Mesendoderm (in vitro differentiated cells): ENCODE measurements at regions not wholly inside any gene's neighbourhood (a gene's known extent, or its start where the extent isn't known, plus 50 kb on each side); places are given as distances from the start of the nearest gene placed in this dataset.

Experiments
- DNase-seq: peaks from one replicate; pipeline ENCODE4 v3.0.0; 2013
- H2AK5ac ChIP-seq: 2 replicates; pipeline ENCODE4 v1.6.1; 2013; ENCODE audit warnings: low read length, inconsistent platforms
- H2BK120ac ChIP-seq: 2 replicates; pipeline ENCODE4 v1.6.1; 2013; ENCODE audit warnings: low read depth, mild to moderate bottlenecking, low read length, moderate library complexity, mixed read lengths
- H2BK15ac ChIP-seq: replicated peaks from 2 replicates; pipeline ENCODE4 v1.6.1; 2013; ENCODE audit warnings: low read depth, mild to moderate bottlenecking, moderate library complexity
- H2BK5ac ChIP-seq: 2 replicates; pipeline ENCODE4 v1.6.1; 2013; ENCODE audit warnings: low read length, inconsistent platforms
- H3K18ac ChIP-seq: 2 replicates; pipeline ENCODE4 v1.6.1; 2013; ENCODE audit warnings: mild to moderate bottlenecking, low read length, mixed read lengths
- H3K23ac ChIP-seq: one replicate; pipeline ENCODE4 v1.6.1; 2013; ENCODE audit warnings: low read length
- H3K27ac ChIP-seq: 2 replicates; pipeline ENCODE4 v1.5.1; 2013; ENCODE audit warnings: low read depth, mild to moderate bottlenecking, inconsistent platforms, low read length, moderate library complexity
- H3K27me3 ChIP-seq: 2 replicates; pipeline ENCODE4 v1.6.1; 2013; ENCODE audit warnings: low read length, control low read depth, mild to moderate bottlenecking, inconsistent platforms; ENCODE audit not compliant: insufficient read depth, poor library complexity
- H3K36me3 ChIP-seq: 2 replicates; pipeline ENCODE4 v1.6.1; 2013; ENCODE audit warnings: low read length, inconsistent platforms; ENCODE audit not compliant: control insufficient read depth, insufficient read depth
- H3K4ac ChIP-seq: one replicate; pipeline ENCODE4 v1.6.1; 2013; ENCODE audit warnings: low read depth, mild to moderate bottlenecking, low read length, moderate library complexity
- H3K4me1 ChIP-seq: 2 replicates; pipeline ENCODE4 v1.6.1; 2013; ENCODE audit warnings: low read depth, low read length, inconsistent platforms; ENCODE audit not compliant: control insufficient read depth
- H3K4me2 ChIP-seq: 2 replicates; pipeline ENCODE4 v1.6.1; 2013; ENCODE audit warnings: low read length
- H3K4me3 ChIP-seq: 2 replicates; pipeline ENCODE4 v1.5.1; 2013; ENCODE audit warnings: mild to moderate bottlenecking, low read length
- H3K56ac ChIP-seq: one replicate; pipeline ENCODE4 v1.6.1; 2013; ENCODE audit warnings: low read length
- H3K79me1 ChIP-seq: 2 replicates; pipeline ENCODE4 v1.6.1; 2013; ENCODE audit warnings: low read length, inconsistent platforms
- H3K79me2 ChIP-seq: 2 replicates; pipeline ENCODE4 v1.6.1; 2013; ENCODE audit warnings: mild to moderate bottlenecking, low read length; ENCODE audit not compliant: control insufficient read depth, insufficient read depth
- H3K9ac ChIP-seq: 2 replicates; pipeline ENCODE4 v1.6.1; 2013; ENCODE audit warnings: low read length, inconsistent platforms
- H4K5ac ChIP-seq: one replicate; pipeline ENCODE4 v1.6.1; 2013; ENCODE audit warnings: low read length
- H4K8ac ChIP-seq: one replicate; pipeline ENCODE4 v1.6.1; 2013; ENCODE audit warnings: low read depth, mild to moderate bottlenecking, control low read depth, low read length, moderate library complexity
- WGBS: extraction: QIAGEN DNeasy Blood & Tissue Kit; methylation state at CpG from one replicate; pipeline ENCODE4 v1.1.7; 2013; ENCODE audit warnings: low lambda C conversion rate, missing lambda C conversion rate; ENCODE audit not compliant: insufficient coverage; ENCODE audit errors: extremely low coverage; 5-methylcytosine and 5-hydroxymethylcytosine counted together

DNA sequence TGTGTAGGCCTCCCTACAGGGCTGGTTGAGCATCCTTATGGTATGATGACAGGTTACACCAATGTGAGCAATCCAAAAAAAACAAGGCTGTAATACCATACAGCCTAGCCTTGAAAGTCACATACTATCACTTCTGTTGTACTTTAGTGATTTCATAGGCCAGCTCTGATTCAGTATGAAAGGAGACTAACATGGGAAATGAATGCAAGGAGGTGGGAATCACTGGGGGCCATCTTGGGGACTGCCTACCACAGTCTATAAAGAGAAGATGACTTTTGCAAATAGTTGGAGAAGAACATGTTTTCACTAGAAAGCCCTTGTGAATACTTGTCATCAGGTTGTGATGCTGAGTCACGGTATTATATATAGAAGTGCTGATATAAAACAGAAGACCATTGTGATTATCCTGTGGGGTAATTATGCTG lies 270.7 kb downstream of the S1PR1 start:
- Histone ChIP-seq H2AK5ac (no peak overlapping the region), H3K4ac (no peak overlapping the region), H3K23ac (no peak overlapping the region), H3K4me3 (no peak overlapping the region), H3K56ac (no peak overlapping the region), H3K27ac (no peak overlapping the region), H3K27me3 (no peaks in the 10 kb centered on the region), H3K18ac (no peak overlapping the region), H3K36me3 (no peaks in the 10 kb centered on the region), H3K4me2 (no peak overlapping the region), H3K79me1 (no peaks in the 10 kb centered on the region), H4K8ac (no peak overlapping the region), H3K9ac (no peak overlapping the region), H3K79me2 (no peaks in the 10 kb centered on the region), H2BK15ac (no peak overlapping the region), H2BK5ac (no peak overlapping the region), H3K4me1 (no peaks in the 10 kb centered on the region), H4K5ac (no peak overlapping the region), H2BK120ac (no peak overlapping the region)
- WGBS, result no CpG with 5 or more reads among the region's 1 CpG
- no peak for DNase-seq

DNA sequence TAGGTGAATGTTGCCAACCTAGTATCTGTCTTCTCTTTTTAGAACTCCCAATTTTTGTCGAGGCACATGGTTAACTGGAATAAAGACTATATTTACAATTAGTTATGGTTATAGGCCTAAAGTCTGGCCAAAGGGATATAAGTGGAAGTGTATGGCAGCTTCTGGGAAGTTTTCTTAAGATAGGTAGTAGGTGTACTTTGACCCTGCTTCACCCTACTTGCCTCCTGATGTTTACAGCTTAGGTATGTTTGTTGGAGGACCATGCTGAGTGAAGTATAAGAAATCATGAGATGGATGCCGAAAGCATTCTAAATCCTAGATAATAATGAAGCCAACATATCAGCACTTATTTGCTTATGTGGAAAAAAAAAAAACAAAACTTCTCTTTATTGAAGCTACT lies 272.1 kb downstream of the S1PR1 start:
- Histone ChIP-seq H2AK5ac (no peak overlapping the region), H3K4me2 (no peak overlapping the region), H3K4me3 (no peak overlapping the region), H3K56ac (no peak overlapping the region), H2BK5ac (no peak overlapping the region), H2BK15ac (no peak overlapping the region), H3K23ac (no peak overlapping the region), H4K8ac (no peak overlapping the region), H3K27me3 (no peaks in the 10 kb centered on the region), H3K79me1 (no peaks in the 10 kb centered on the region), H2BK120ac (no peak overlapping the region), H3K4me1 (no peaks in the 10 kb centered on the region), H3K9ac (no peak overlapping the region), H4K5ac (no peak overlapping the region), H3K27ac (no peak overlapping the region), H3K36me3 (no peaks in the 10 kb centered on the region), H3K4ac (no peak overlapping the region), H3K79me2 (no peaks in the 10 kb centered on the region), H3K18ac (no peak overlapping the region)
- no CpG with 5 or more reads among the region's 2 CpGs for WGBS
- no peak for DNase-seq

- Histone ChIP-seq H4K8ac (no peak overlapping the region), H3K79me2 (no peaks in the 10 kb centered on the region), H3K4me2 (no peak overlapping the region), H3K4me1 (no peaks in the 10 kb centered on the region), H2BK15ac (no peak overlapping the region), H2BK5ac (no peak overlapping the region), H3K27me3 (no peaks in the 10 kb centered on the region), H3K23ac (no peak overlapping the region), H4K5ac (no peak overlapping the region), H3K56ac (no peak overlapping the region), H2AK5ac (no peak overlapping the region), H2BK120ac (no peak overlapping the region), H3K79me1 (no peaks in the 10 kb centered on the region), H3K4me3 (no peak overlapping the region), H3K9ac (no peak overlapping the region), H3K18ac (no peak overlapping the region), H3K27ac (no peak overlapping the region), H3K4ac (no peak overlapping the region), H3K36me3 (no peaks in the 10 kb centered on the region)
- no CpG with 5 or more reads among the region's 1 CpG for WGBS
- no peak for DNase-seq
Measured at GRCh38 chr1:101509370-101509769, 272.6 kb downstream of the S1PR1 start.

- Histone ChIP-seq H3K27me3 (no peaks in the 10 kb centered on the region), H3K23ac (no peak overlapping the region), H3K4me3 (no peak overlapping the region), H3K36me3 (no peaks in the 10 kb centered on the region), H3K9ac (no peak overlapping the region), H4K8ac (no peak overlapping the region), H3K4me1 (no peaks in the 10 kb centered on the region), H2BK15ac (no peak overlapping the region), H3K56ac (no peak overlapping the region), H3K27ac (no peak overlapping the region), H4K5ac (no peak overlapping the region), H2BK5ac (no peak overlapping the region), H2AK5ac (no peak overlapping the region), H2BK120ac (no peak overlapping the region), H3K4ac (no peak overlapping the region), H3K4me2 (no peak overlapping the region), H3K79me1 (no peaks in the 10 kb centered on the region), H3K79me2 (no peaks in the 10 kb centered on the region), H3K18ac (no peak overlapping the region)
- WGBS, result no CpG with 5 or more reads among the region's 2 CpGs
- DNase-seq, result no peak
Measured at GRCh38 chr1:101511202-101511891, 274.5 kb downstream of the S1PR1 start.

GRCh38 chr1:101520302-101520701 lies 283.5 kb downstream of the S1PR1 start:
- H3K56ac ChIP-seq, result no peak overlapping the region
- no peak overlapping the region for H3K4me3 ChIP-seq
- WGBS, result no CpG with 5 or more reads among the region's 4 CpGs
- no peak overlapping the region for H4K5ac ChIP-seq
- no peaks in the 10 kb centered on the region for H3K4me1 ChIP-seq
- no peak overlapping the region for H3K23ac ChIP-seq
- H3K79me2 ChIP-seq, result no peaks in the 10 kb centered on the region
- H2BK5ac ChIP-seq, result no peak overlapping the region
- H3K4ac ChIP-seq, result no peak overlapping the region
- H2BK15ac ChIP-seq, result no peak overlapping the region
- no peak overlapping the region for H3K18ac ChIP-seq
- no peak overlapping the region for H4K8ac ChIP-seq
- H3K27ac ChIP-seq, result no peak overlapping the region
- H3K4me2 ChIP-seq, result no peak overlapping the region
- H3K27me3 ChIP-seq, result no peaks in the 10 kb centered on the region
- no peak overlapping the region for H3K9ac ChIP-seq
- peak; percentile 72 for DNase-seq
- H2AK5ac ChIP-seq, result no peak overlapping the region
- no peak overlapping the region for H2BK120ac ChIP-seq
- H3K79me1 ChIP-seq, result no peaks in the 10 kb centered on the region
- H3K36me3 ChIP-seq, result no peaks in the 10 kb centered on the region

DNA sequence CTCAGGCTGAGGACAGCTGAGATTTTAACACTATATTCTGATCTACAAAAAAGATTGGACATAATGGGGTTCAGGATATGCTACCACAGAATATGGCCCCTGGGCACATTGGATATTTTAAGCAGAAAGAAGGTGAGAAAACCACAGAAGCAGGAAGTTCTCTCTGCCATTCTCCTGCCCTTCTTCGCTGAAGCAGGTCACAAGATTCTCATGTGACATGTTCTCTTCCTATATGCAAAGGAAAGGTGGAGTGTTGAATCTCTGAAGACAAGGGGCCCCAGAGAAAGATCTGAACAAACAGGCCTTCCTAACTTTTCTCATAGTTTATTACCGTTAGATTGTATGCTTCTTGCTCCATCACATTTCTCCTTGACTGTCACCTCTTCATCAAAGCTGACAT lies 285.7 kb downstream of the S1PR1 start:
- H3K79me1 ChIP-seq, result no peaks in the 10 kb centered on the region
- H4K8ac ChIP-seq, result no peak overlapping the region
- no peak overlapping the region for H3K27ac ChIP-seq

More for the DNA sequence above, 285.7 kb downstream of the S1PR1 start:
- no CpG with 5 or more reads among the region's 2 CpGs for WGBS
- no peak overlapping the region for H3K4me3 ChIP-seq
- H4K5ac ChIP-seq, result no peak overlapping the region
- H3K18ac ChIP-seq, result no peak overlapping the region
- no peak for DNase-seq
- no peaks in the 10 kb centered on the region for H3K4me1 ChIP-seq
- no peaks in the 10 kb centered on the region for H3K27me3 ChIP-seq
- no peaks in the 10 kb centered on the region for H3K36me3 ChIP-seq
- H2AK5ac ChIP-seq, result no peak overlapping the region
- H3K4me2 ChIP-seq, result no peak overlapping the region
- H2BK5ac ChIP-seq, result no peak overlapping the region
- no peak overlapping the region for H2BK15ac ChIP-seq
- no peak overlapping the region for H3K4ac ChIP-seq
- H3K23ac ChIP-seq, result no peak overlapping the region
- H3K9ac ChIP-seq, result no peak overlapping the region
- no peak overlapping the region for H2BK120ac ChIP-seq
- H3K79me2 ChIP-seq, result no peaks in the 10 kb centered on the region
- no peak overlapping the region for H3K56ac ChIP-seq
